Hepatocyte (in vitro differentiated cells): ENCODE measurements at regions not wholly inside any gene's neighbourhood (a gene's known extent, or its start where the extent isn't known, plus 50 kb on each side); places are given as distances from the start of the nearest gene placed in this dataset.

ENCODE experiments used
- DNase-seq: peaks from one replicate; pipeline ENCODE4 v3.0.0-alpha.2; 2016; ENCODE audit warnings: low spot score
- H2AFZ ChIP-seq: fragments of 200-600 bp; sonication (generic); 2 replicates; pipeline ENCODE4 v1.6.0; 2016; ENCODE audit warnings: antibody characterized with exemption, mild to moderate bottlenecking
- H3K27ac ChIP-seq: fragments of 200-600 bp; sonication (generic); 2 replicates; pipeline ENCODE4 v1.5.1; 2016; ENCODE audit warnings: mild to moderate bottlenecking
- H3K27me3 ChIP-seq: fragments of 200-600 bp; sonication (generic); 2 replicates; pipeline ENCODE4 v1.6.1; 2016
- H3K36me3 ChIP-seq: fragments of 200-600 bp; sonication (generic); replicated peaks from 2 replicates; pipeline ENCODE4 v1.5.1; 2016; ENCODE audit warnings: low read depth; ENCODE audit not compliant: insufficient read depth
- H3K4me1 ChIP-seq: fragments of 200-600 bp; sonication (generic); 2 replicates; pipeline ENCODE4 v1.5.1; 2016; ENCODE audit warnings: mild to moderate bottlenecking, moderate library complexity; ENCODE audit not compliant: insufficient read depth
- H3K4me2 ChIP-seq: fragments of 200-600 bp; sonication (generic); 2 replicates; pipeline ENCODE4 v1.6.0; 2016
- H3K4me3 ChIP-seq: fragments of 200-600 bp; sonication (generic); 2 replicates; pipeline ENCODE4 v1.5.1; 2016; ENCODE audit warnings: mild to moderate bottlenecking
- H3K79me2 ChIP-seq: fragments of 200-600 bp; sonication (generic); 2 replicates; pipeline ENCODE4 v1.6.0; 2017; ENCODE audit warnings: mild to moderate bottlenecking
- H3K9me2 ChIP-seq: fragments of 200-600 bp; sonication (generic); replicated peaks from 2 replicates; pipeline ENCODE4 v1.6.0; 2017; ENCODE audit warnings: mild to moderate bottlenecking; ENCODE audit not compliant: insufficient read depth
- H3K9me3 ChIP-seq: fragments of 200-600 bp; sonication (generic); 2 replicates; pipeline ENCODE4 v1.5.1; 2016; ENCODE audit warnings: low read depth, mild to moderate bottlenecking
- H4K20me1 ChIP-seq: fragments of 200-600 bp; sonication (generic); 2 replicates; pipeline ENCODE4 v1.6.0; 2016; ENCODE audit warnings: mild to moderate bottlenecking; ENCODE audit not compliant: insufficient read depth, poor library complexity, severe bottlenecking
- CTCF ChIP-seq: fragments of 200-600 bp; sonication (generic); IDR thresholded peaks from 2 replicates; pipeline ENCODE4 v1.5.1; 2016; ENCODE audit warnings: antibody characterized with exemption, mild to moderate bottlenecking; ENCODE audit not compliant: poor library complexity
- EZH2 ChIP-seq: fragments of 200-600 bp; sonication (generic); IDR thresholded peaks from 2 replicates; pipeline ENCODE4 v1.6.1; 2016; ENCODE audit warnings: antibody characterized with exemption, mild to moderate bottlenecking, borderline replicate concordance
- EZH2phosphoT487 ChIP-seq: fragments of 200-600 bp; sonication (generic); IDR thresholded peaks from one replicate; pipeline ENCODE4 v1.6.1; 2018; ENCODE audit warnings: antibody characterized with exemption, mild to moderate bottlenecking, low read depth, moderate library complexity; ENCODE audit not compliant: unreplicated experiment, severe bottlenecking
- WGBS: methylation state at CpG from one replicate; pipeline ENCODE4 v1.1.6; 2016; ENCODE audit warnings: low lambda C conversion rate; ENCODE audit errors: missing lambda C conversion rate; 5-methylcytosine and 5-hydroxymethylcytosine counted together

- H3K9me2 ChIP-seq: no peaks in the 10 kb centered on the region
- H3K9me3 ChIP-seq: no peaks in the 10 kb centered on the region
- TF ChIP-seq CTCF: no peak
- no peak for TF ChIP-seq EZH2
- WGBS: 97% methylated on average over 3 of the region's 3 CpGs
- no peak overlapping the region for H3K4me3 ChIP-seq
- H3K36me3 ChIP-seq: no peaks in the 10 kb centered on the region
- no peaks in the 10 kb centered on the region for H3K27me3 ChIP-seq
- no peaks in the 10 kb centered on the region for H4K20me1 ChIP-seq
- H3K79me2 ChIP-seq: peaks cover 2% of the 10 kb centered on the region
- no peak for DNase-seq
- no peak overlapping the region for H3K4me2 ChIP-seq
- H3K27ac ChIP-seq: peak overlapping the region; percentile 83
- H2AFZ ChIP-seq: no peak overlapping the region
- H3K4me1 ChIP-seq: peaks cover 54% of the 10 kb centered on the region
Observed at GRCh38 chr9:129456549-129457324, 164.2 kb downstream of the C9orf50 start.

GRCh38 chr9:129455151-129455995 lies 165.5 kb downstream of the C9orf50 start:
- H3K4me1 ChIP-seq: peaks cover 52% of the 10 kb centered on the region
- no peaks in the 10 kb centered on the region for H3K79me2 ChIP-seq
- DNase-seq: no peak
- no peak overlapping the region for H3K4me3 ChIP-seq
- no peaks in the 10 kb centered on the region for H3K36me3 ChIP-seq
- peak overlapping the region; percentile 83 for H3K27ac ChIP-seq
- H3K4me2 ChIP-seq: peak overlapping the region; percentile 55
- H2AFZ ChIP-seq: no peak overlapping the region
- 51% methylated on average over 19 of the region's 20 CpGs for WGBS
- no peaks in the 10 kb centered on the region for H4K20me1 ChIP-seq
- no peaks in the 10 kb centered on the region for H3K9me3 ChIP-seq
- TF ChIP-seq EZH2phosphoT487 (no peak), EZH2 (no peak), CTCF (no peak)
- no peaks in the 10 kb centered on the region for H3K9me2 ChIP-seq
- H3K27me3 ChIP-seq: no peaks in the 10 kb centered on the region

- Histone ChIP-seq H3K27me3 (no peaks in the 10 kb centered on the region), H3K36me3 (no peaks in the 10 kb centered on the region), H3K9me2 (no peaks in the 10 kb centered on the region), H3K4me1 (peaks cover 47% of the 10 kb centered on the region), H3K79me2 (no peaks in the 10 kb centered on the region), H2AFZ (no peak overlapping the region), H4K20me1 (no peaks in the 10 kb centered on the region), H3K9me3 (no peaks in the 10 kb centered on the region), H3K27ac (peak overlapping the region; percentile 83), H3K4me3 (no peak overlapping the region), H3K4me2 (peak overlapping the region; percentile 55)
- DNase-seq: no peak
- TF ChIP-seq EZH2 (no peak), CTCF (no peak), EZH2phosphoT487 (no peak)
- WGBS: 86% methylated on average over 5 of the region's 8 CpGs
Observed at GRCh38 chr9:129454467-129455067, 166.3 kb downstream of the C9orf50 start.
